ENCODE measurements at regions not wholly inside any gene's neighbourhood (a gene's known extent, or its start where the extent isn't known, plus 50 kb on each side); places are given as distances from the start of the nearest gene placed in this dataset.

GRCh38 chr10:31751051-31751737, 177.4 kb downstream of the ARHGAP12 start:
- TF ChIP-seq SUZ12 (IDR thresholded peaks at IDR 0.05) (no peak), FOXM1 (IDR thresholded peaks at IDR 0.05; ENCODE audit: borderline replicate concordance) (no peak), SP1 (IDR thresholded peaks at IDR 0.05) (no peak), ARNT (IDR thresholded peaks at IDR 0.05) (no peak), ZNF384 (IDR thresholded peaks at IDR 0.05) (no peak), TARDBP (IDR thresholded peaks at IDR 0.05) (no peak), PKNOX1 (IDR thresholded peaks at IDR 0.05) (no peak), NFRKB (IDR thresholded peaks at IDR 0.05) (no peak), FOXK2 (IDR thresholded peaks at IDR 0.05) (no peak), BHLHE40 (IDR thresholded peaks at IDR 0.05; ENCODE audit: borderline replicate concordance) (no peak), FOXA1 (IDR thresholded peaks at IDR 0.05) (no peak), CTBP1 (IDR thresholded peaks at IDR 0.05; ENCODE audit: borderline replicate concordance) (no peak), HDGF (IDR thresholded peaks at IDR 0.05; ENCODE audit: borderline replicate concordance) (no peak)
